22Rv1 (cell line): ENCODE measurements at regions not wholly inside any gene's neighbourhood (a gene's known extent, or its start where the extent isn't known, plus 50 kb on each side); places are given as distances from the start of the nearest gene placed in this dataset.

Experiments
- H3K27ac ChIP-seq: fragments of 450-650 bp; 2 replicates; pipeline ENCODE4 v1.5.1; 2017
- CTCF ChIP-seq: fragments of 450-650 bp; IDR thresholded peaks from 2 replicates; pipeline ENCODE4 v1.5.1; 2017; ENCODE audit warnings: mild to moderate bottlenecking
- ZFX ChIP-seq: fragments of 450-650 bp; IDR thresholded peaks from 2 replicates; pipeline ENCODE4 v1.6.1; 2017; ENCODE audit warnings: antibody characterized with exemption, borderline replicate concordance

DNA sequence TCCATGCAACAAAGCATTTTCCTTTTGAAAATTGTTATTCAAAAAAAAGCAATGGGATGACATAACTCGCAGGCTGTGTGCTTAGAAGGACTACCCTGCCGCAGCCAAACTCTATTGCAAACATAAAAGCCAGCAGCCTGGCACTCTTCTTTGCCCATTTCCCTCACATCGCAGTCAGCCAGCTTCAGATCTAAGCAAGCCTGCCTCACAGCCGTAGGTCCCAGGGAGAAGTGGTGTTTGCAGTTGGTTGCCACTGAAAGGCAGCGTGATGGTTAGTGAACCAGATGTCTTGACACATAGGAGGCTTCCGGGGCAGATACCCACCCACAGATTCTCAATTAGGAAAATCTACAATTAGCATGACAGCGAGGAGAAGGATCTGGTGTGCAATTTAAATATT is 655.2 kb downstream of the RNF144A start:
- no peak for TF ChIP-seq ZFX
- no peak for TF ChIP-seq CTCF
- no peak overlapping the region for H3K27ac ChIP-seq

GRCh38 chr2:7573166-7573825 is 656.1 kb downstream of the RNF144A start:
- TF ChIP-seq ZFX (no peak), CTCF (no peak)
- no peak overlapping the region for H3K27ac ChIP-seq

GRCh38 chr2:7574385-7574784 is 657.2 kb downstream of the RNF144A start:
- H3K27ac ChIP-seq = no peak overlapping the region
- TF ChIP-seq ZFX = no peak
- TF ChIP-seq CTCF = no peak

DNA sequence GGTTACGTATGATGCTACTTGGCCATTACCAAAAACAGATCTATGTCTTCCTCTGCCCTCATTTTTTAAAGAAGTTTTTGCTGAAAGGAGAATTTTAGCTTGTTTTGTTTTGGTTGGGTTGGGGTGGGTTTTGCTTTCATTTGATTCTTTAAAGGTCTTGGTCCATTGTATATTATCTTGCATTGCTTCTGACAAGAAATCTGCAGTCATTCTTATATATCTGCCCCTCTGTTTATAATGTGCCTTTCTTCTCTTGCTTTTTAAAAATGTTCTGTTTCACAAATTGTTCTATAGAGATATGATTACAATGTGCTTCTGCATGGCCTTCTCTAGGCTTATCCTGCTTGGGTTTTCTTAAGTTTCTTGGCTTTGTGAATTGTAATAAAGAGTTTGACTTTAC is 660.6 kb downstream of the RNF144A start:
- no peak overlapping the region for H3K27ac ChIP-seq
- TF ChIP-seq ZFX = no peak
- TF ChIP-seq CTCF = no peak

GRCh38 chr2:7584017-7584416 is 666.8 kb downstream of the RNF144A start:
- no peak overlapping the region for H3K27ac ChIP-seq
- no peak for TF ChIP-seq ZFX
- no peak for TF ChIP-seq CTCF

DNA sequence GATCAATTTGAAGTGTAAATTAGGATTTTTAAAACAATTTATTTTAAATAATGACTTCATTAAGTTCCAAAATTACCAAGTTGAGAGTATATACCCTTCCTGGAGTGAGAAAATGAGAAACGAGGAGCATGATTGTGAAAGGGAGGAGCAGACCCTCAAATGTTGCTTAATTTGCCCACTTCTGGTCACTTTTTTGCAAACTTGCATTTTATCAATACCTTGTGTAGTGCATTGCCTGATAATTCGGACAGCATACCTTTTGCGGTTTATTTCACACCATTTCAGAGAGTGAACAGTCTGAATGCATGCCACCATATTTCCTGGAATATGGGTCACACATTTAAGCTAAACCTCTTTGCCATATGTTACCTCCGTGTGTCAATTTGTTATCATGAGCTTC is 669.7 kb downstream of the RNF144A start:
- TF ChIP-seq CTCF (no peak), ZFX (no peak)

DNA sequence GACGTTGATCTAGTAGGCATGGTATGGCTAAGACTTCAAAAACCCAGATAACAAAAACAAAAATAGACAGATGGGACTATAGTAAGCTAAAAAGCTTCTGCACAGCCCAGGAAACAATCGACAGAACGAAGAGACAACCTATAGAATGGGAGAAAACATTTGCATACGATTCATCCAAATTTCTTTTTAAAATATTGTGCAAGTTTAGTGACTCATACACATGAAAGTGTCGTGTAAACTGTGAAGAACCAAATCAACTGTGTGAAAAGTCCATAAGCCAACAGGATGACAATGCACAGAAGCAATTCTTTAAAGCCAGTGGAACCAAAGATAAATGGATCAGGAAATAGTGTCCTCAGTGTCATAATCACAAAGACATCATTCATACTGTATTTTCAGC is 671.1 kb downstream of the RNF144A start:
- H3K27ac ChIP-seq = no peak overlapping the region
- TF ChIP-seq ZFX (no peak), CTCF (no peak)

More for the DNA sequence above, 669.7 kb downstream of the RNF144A start:
- H3K27ac ChIP-seq = no peak overlapping the region
